ENCODE measurements at regions not wholly inside any gene's neighbourhood (a gene's known extent, or its start where the extent isn't known, plus 50 kb on each side); places are given as distances from the start of the nearest gene placed in this dataset.
A peak's percentile ranks its signal among the peaks of the same experiment; 100 is the strongest.

DNA sequence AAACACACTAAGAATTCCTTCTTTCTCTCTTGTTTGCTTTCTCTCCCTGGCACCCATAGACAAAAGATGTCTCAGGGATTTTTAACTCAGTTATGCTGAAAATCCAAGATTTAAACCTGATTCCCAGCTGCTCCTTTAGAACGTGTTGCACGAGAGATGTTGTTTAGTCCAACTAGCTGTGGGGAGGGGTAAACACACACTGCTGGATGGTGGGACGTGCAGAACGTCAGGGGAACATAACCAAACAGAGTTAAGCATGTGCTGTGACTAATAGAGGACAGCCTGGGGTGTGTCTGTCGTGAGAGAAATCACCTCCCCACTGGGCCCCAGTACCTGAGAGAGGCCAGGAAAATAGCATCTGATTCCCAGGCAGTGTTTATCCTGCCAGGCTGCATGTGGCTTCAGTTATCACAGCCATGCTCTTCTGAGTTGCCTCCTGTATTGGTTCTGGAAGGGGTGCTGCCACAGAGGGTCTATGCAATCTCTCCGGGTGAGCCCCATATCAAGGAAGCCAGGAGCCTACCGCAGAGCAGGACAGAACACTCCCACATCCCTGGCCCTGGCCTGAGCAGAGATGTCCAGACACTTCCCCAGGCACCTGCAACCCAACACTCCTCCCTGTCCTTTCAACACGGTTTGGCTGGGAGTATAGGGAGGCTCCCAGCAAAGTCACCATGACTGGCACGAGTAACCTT is 112.7 kb upstream of the EGLN3 start (continued):
- TF ChIP-seq, protein P1, sequence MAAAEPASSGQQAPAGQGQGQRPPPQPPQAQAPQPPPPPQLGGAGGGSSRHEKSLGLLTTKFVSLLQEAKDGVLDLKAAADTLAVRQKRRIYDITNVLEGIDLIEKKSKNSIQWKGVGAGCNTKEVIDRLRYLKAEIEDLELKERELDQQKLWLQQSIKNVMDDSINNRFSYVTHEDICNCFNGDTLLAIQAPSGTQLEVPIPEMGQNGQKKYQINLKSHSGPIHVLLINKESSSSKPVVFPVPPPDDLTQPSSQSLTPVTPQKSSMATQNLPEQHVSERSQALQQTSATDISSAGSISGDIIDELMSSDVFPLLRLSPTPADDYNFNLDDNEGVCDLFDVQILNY (CRISPR knock-in tag; conservative IDR thresholded peaks at IDR 0.05): no peak
- TF ChIP-seq ZBTB21 (CRISPR knock-in tag; IDR thresholded peaks at IDR 0.05) (no peak), ZMAT3 (CRISPR knock-in tag; conservative IDR thresholded peaks at IDR 0.05) (peak; percentile 89; the same call in 1 of the 2 replicates), FOXA1 (IDR thresholded peaks at IDR 0.05) (no peak), FOXA1 (CRISPR knock-in tag; IDR thresholded peaks at IDR 0.05) (no peak), CCDC6 (CRISPR knock-in tag; IDR thresholded peaks at IDR 0.05) (no peak), ZNF501 (CRISPR knock-in tag; IDR thresholded peaks at IDR 0.05) (peak; percentile 89), ZNF230 (CRISPR knock-in tag; IDR thresholded peaks at IDR 0.05) (no peak), ZNF441 (CRISPR knock-in tag; IDR thresholded peaks at IDR 0.05; ENCODE audit: borderline replicate concordance) (peak; percentile 93), ZNF3 (CRISPR knock-in tag; IDR thresholded peaks at IDR 0.05) (no peak), NFYC (CRISPR knock-in tag; IDR thresholded peaks at IDR 0.05) (no peak), CEBPB (IDR thresholded peaks at IDR 0.05; ENCODE audit: borderline replicate concordance, low read depth, low read length) (no peak)
- TF ChIP-seq, protein P2, sequence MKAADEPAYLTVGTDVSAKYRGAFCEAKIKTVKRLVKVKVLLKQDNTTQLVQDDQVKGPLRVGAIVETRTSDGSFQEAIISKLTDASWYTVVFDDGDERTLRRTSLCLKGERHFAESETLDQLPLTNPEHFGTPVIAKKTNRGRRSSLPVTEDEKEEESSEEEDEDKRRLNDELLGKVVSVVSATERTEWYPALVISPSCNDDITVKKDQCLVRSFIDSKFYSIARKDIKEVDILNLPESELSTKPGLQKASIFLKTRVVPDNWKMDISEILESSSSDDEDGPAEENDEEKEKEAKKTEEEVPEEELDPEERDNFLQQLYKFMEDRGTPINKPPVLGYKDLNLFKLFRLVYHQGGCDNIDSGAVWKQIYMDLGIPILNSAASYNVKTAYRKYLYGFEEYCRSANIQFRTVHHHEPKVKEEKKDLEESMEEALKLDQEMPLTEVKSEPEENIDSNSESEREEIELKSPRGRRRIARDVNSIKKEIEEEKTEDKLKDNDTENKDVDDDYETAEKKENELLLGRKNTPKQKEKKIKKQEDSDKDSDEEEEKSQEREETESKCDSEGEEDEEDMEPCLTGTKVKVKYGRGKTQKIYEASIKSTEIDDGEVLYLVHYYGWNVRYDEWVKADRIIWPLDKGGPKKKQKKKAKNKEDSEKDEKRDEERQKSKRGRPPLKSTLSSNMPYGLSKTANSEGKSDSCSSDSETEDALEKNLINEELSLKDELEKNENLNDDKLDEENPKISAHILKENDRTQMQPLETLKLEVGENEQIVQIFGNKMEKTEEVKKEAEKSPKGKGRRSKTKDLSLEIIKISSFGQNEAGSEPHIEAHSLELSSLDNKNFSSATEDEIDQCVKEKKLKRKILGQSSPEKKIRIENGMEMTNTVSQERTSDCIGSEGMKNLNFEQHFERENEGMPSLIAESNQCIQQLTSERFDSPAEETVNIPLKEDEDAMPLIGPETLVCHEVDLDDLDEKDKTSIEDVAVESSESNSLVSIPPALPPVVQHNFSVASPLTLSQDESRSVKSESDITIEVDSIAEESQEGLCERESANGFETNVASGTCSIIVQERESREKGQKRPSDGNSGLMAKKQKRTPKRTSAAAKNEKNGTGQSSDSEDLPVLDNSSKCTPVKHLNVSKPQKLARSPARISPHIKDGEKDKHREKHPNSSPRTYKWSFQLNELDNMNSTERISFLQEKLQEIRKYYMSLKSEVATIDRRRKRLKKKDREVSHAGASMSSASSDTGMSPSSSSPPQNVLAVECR (CRISPR knock-in tag; IDR thresholded peaks at IDR 0.05; ENCODE audit: borderline replicate concordance): peak; percentile 57; the same call in 1 of the 2 replicates
- TF ChIP-seq, protein P3, sequence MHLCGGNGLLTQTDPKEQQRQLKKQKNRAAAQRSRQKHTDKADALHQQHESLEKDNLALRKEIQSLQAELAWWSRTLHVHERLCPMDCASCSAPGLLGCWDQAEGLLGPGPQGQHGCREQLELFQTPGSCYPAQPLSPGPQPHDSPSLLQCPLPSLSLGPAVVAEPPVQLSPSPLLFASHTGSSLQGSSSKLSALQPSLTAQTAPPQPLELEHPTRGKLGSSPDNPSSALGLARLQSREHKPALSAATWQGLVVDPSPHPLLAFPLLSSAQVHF (CRISPR knock-in tag; IDR thresholded peaks at IDR 0.05): 0 out of 2 replicates have a peak, but pooled peaks have one; percentile 21
- TF ChIP-seq, protein P4, sequence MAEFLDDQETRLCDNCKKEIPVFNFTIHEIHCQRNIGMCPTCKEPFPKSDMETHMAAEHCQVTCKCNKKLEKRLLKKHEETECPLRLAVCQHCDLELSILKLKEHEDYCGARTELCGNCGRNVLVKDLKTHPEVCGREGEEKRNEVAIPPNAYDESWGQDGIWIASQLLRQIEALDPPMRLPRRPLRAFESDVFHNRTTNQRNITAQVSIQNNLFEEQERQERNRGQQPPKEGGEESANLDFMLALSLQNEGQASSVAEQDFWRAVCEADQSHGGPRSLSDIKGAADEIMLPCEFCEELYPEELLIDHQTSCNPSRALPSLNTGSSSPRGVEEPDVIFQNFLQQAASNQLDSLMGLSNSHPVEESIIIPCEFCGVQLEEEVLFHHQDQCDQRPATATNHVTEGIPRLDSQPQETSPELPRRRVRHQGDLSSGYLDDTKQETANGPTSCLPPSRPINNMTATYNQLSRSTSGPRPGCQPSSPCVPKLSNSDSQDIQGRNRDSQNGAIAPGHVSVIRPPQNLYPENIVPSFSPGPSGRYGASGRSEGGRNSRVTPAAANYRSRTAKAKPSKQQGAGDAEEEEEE (CRISPR knock-in tag; IDR thresholded peaks at IDR 0.05; ENCODE audit: borderline replicate concordance): no peak; the same call in 1 of the 2 replicates
- TF ChIP-seq, protein P5, sequence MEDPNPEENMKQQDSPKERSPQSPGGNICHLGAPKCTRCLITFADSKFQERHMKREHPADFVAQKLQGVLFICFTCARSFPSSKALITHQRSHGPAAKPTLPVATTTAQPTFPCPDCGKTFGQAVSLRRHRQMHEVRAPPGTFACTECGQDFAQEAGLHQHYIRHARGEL (CRISPR knock-in tag; IDR thresholded peaks at IDR 0.05): no peak
- TF ChIP-seq, protein P6, sequence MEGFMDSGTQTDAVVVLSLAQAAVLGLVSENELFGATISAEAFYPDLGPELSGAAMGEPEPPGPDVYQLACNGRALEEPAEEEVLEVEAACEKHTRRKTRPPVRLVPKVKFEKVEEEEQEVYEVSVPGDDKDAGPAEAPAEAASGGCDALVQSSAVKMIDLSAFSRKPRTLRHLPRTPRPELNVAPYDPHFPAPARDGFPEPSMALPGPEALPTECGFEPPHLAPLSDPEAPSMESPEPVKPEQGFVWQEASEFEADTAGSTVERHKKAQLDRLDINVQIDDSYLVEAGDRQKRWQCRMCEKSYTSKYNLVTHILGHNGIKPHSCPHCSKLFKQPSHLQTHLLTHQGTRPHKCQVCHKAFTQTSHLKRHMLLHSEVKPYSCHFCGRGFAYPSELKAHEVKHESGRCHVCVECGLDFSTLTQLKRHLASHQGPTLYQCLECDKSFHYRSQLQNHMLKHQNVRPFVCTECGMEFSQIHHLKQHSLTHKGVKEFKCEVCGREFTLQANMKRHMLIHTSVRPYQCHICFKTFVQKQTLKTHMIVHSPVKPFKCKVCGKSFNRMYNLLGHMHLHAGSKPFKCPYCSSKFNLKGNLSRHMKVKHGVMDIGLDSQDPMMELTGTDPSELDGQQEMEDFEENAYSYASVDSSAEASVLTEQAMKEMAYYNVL (CRISPR knock-in tag; IDR thresholded peaks at IDR 0.05; ENCODE audit: borderline replicate concordance): no peak
- TF ChIP-seq, protein P7, sequence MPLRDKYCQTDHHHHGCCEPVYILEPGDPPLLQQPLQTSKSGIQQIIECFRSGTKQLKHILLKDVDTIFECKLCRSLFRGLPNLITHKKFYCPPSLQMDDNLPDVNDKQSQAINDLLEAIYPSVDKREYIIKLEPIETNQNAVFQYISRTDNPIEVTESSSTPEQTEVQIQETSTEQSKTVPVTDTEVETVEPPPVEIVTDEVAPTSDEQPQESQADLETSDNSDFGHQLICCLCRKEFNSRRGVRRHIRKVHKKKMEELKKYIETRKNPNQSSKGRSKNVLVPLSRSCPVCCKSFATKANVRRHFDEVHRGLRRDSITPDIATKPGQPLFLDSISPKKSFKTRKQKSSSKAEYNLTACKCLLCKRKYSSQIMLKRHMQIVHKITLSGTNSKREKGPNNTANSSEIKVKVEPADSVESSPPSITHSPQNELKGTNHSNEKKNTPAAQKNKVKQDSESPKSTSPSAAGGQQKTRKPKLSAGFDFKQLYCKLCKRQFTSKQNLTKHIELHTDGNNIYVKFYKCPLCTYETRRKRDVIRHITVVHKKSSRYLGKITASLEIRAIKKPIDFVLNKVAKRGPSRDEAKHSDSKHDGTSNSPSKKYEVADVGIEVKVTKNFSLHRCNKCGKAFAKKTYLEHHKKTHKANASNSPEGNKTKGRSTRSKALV (CRISPR knock-in tag; IDR thresholded peaks at IDR 0.05): no peak

Measured in HepG2 (cell line).